Activated CD4-positive, alpha-beta T cell treated with anti-CD3 and anti-CD28 coated beads, Interleukin-10, Interleukin-2, amounts not matched to agents 100 ng/mL and 50 ng/mL, durations not matched to agents 16 hours and 8 hours (primary cell): ENCODE measurements at regions not wholly inside any gene's neighbourhood (a gene's known extent, or its start where the extent isn't known, plus 50 kb on each side); places are given as distances from the start of the nearest gene placed in this dataset.
"Not testable (repeated sequence)": the region's sequence is repeated elsewhere in the genome, so short reads cannot be mapped to it uniquely, and the experiment has no call there.

Source experiments
- DNase-seq: peaks from one replicate; pipeline ENCODE4 v3.0.0-alpha.2; 2020

DNA sequence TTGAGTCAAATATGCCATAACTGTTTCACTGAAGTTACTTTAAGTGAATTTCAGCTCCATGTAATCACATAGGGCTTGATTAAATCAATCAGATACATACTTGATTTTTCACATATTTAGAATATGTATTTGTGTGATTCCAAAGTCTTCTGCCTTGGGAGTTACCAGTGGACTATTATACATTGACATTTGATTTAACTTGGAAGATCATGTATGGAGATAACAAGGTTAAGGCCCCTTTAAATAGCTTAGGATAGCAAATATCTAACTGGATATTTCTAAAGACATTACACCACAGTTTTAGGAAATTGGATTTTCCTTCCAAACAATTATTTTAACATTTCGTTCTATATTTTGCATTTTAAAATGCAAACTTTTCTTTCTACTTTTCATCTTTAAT lies 405.0 kb downstream of the RAP2B start:
- no peak for DNase-seq

DNA sequence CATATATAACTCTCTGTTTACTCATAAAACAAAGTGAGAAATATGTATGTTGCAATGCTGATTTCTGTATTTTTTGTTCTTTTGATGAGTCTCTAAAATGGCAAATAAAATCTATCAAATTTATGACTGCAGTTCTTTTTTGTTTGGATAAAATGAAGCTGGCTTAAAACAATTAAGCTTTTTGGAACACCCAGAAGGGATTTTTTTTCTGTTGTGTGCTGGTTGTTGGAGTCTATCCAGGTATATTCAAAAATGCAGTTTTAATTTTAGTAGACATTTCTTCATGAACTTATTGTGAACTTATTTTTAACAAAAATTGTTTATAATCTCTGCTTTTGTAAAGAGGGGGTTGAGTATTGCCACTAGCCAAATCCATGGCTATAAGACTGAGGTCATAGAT lies 405.5 kb downstream of the RAP2B start:
- DNase-seq = no peak

DNA sequence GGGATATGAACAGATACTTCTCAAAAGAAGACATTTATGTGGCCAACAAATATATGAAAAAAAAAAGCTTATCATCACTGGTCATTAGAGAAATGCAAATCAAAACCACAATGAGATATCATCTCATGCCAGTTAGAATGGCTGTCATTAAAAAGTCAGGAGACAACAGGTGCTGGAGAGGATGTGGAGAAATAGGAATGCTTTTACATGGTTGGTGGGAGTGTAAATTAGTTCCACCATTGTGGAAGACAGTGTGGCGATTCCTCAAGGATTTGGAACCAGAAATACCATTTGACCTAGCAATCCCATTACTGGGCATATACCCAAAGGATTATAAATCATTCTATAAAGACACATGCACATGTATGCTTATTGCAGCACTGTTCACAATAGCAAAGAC lies 408.5 kb downstream of the RAP2B start:
- not testable (repeated sequence) for DNase-seq

DNA sequence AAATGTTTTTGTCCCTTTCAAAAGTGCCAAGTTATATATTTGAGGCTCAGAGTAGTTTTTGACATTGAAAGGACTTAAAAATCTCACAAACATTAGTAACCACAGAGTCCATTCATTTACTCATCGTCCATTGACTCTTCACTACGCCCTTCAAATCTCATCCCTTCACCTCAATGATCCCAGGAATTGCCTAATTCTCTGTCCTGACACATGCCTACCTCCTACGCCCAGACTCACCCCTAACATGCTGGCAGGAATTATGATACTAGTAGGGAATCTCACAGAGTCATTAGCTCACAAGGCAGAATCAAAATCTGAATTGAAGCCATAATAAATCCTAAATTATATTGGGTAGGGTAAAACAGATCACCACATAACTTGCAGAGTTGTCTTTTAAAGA lies 410.1 kb downstream of the RAP2B start:
- no peak for DNase-seq

DNA sequence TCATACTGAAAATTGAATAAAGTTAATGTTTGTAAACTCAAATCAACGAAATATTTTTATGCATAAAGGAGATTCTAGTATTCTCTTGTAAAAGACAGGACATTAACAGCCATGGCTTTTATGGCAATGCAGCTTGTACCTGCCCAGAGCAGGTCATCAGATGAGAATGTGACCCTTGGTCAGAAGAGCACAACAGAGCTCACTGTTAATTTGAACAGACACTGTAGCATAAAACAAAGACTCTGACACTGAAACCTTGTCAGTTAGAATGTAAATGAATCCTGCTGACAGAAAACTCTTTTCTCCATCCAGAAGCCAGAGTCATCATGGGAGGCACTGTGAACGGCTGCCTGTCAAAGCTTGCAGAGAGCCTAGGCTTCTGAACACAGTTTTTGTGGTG lies 410.6 kb downstream of the RAP2B start:
- no peak for DNase-seq

DNA sequence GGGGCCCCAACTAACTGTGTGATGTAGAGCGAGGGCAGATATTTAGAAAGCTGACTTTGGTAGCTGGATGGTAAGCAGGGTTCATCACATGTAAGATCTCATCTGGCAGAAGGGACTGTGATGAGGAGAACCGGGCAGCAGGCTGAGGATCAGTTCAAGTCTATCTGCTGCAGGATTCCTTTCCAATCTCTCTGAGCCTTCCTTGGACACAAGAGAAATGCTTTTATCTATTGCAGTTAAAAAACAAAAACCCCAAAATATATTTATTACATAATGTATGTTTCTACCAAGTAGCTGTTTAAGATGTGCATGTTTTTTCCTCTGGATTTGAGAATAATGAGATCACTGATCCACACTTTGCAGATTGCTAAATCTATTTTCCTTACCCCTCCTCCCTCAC lies 411.5 kb downstream of the RAP2B start:
- DNase-seq = no peak

DNA sequence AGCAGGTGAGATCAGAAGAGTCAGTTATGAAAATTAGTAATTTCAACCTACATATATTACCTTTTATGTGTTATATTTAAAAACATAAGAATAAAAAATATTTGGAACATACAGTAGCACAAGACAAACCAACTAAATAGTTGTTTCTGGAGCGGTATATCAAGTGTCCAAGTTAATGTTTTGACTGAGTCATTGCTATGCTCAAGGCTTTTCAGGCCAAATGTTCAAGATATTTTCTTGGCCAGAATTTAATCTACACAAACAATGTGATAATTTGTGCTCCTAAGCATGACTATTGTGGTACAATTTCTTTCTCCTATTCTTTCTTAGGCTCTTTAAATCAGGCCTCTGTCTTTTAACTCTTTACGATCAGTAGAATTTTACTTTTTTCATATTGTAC lies 412.4 kb downstream of the RAP2B start:
- DNase-seq = no peak

DNA sequence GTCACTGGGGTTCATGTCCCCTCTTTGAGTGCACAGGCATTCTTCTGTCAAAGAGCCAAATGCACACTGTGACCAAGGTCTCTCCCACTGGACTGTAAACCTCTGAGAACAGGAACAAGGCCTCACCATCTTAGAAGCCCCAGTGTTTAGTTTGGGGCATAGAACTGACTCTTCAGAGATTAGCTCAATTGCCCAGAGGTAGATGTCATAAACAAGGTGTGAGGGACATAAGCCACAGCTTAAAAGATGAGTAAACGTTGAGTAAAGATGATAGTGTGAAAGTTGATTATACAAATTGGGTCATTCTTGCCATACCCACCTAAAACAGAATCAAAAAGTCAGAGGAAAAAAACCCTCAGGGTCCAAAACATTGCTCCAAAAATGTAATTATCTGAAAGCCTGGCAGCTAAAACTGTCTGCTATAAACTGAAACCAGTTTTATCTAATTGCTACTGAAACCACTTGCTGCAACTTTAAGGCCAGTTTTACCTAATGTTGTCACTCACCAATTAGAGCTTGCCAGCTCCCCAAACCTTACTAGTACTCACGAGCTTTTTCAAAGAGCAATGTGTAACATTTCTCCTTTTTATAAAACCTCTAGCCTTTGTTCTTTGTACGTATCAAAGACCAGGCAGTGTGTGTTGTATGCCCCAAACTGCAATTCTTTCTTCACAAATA lies 415.2 kb downstream of the RAP2B start:
- peak; percentile 33 for DNase-seq

DNA sequence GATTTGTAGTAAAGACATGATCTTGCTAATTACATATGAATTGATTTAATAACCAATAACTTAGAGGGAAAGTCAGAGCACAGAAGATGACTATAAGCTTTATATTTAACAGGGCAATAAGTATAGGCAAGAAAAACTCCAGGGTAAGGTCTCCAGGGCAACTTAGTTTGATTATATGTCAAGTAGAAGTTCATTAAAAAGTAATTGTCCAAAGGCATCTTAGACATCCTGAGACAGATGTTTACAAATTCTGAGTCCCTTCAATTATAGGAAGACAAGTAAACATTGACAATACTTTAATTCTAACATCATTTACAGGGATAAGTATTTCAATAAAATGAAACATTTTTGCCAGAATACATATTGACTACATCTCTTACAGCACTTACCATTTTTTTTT lies 416.0 kb downstream of the RAP2B start:
- DNase-seq = no peak

DNA sequence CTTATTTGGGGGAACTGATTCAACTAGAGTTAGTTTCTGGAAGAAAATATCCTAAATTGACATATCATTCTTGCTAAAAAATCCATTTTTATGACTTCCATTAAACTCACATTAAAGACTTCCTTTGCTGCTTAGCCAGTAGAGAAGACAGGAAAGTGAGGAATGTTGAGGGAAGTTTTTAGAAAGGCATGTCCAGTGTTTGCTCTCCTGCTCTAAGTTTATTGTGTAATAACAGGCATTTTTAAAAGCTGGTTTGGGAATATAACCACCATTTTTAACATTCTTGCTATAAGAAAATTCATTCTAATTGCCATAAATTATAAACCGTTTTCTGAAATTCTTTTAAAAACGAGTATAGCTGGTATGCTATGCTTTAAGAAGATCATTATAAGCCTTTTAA lies 428.0 kb downstream of the RAP2B start:
- DNase-seq = no peak

DNA sequence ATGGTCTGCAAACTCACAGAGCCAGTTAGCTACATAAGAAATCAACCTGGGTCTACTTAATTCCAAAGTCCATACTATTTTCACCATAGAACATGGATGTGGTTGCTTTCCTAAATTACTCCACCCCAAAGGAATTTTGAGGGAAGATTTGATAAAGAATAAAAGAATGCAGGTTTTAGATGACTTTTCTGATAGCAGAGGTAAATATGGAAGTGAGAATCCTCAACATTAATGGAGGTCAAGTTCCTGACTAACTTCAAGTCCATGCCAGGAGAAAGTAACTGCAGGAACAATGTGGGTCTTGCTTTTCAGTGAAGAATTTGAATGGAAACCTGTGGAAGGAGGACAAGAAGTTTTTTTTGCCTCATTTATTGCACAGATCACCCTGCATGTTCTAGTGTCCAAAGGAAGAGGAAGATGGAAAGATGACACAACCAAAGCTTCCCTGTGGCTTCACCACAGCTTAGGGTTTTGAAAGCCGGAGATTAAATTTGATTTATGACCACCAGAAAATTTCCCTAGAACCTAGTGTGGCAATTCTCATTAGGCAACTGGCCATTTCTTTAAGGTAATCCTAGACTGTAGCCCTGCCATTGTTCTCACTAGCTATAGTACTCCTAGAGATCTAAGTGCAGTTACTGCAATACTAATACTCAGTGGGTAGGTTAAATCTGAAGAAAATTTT lies 429.7 kb downstream of the RAP2B start:
- no peak for DNase-seq

DNA sequence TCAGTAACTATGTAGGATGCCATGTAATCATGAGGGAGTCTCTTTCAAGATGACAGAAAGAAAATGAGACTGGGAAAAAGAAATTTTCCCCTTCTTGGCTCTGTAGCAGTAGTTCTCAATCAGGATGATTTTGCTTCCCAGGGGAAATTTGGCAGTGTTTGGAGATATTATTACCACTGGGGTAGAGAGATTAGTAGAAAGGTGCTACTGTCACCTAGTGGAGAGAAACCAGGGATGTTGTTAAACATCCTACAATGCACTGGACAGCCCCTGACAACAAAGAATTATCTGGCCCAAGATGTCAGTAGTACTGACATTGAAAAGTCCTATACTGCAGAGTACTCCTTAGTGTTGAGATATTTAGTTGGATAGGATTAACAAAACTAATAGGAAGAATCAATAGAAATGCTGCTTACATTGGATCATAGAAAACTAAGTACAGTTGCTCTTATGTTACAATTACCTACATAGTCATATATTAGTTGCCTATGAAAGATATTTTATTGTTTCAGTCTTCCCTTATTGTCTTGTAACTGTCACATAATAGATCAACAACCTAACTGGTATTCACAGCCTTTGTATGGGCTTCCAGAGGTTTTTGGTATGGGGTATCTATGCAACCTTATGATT lies 433.3 kb downstream of the RAP2B start:
- DNase-seq = peak; percentile 13

DNA sequence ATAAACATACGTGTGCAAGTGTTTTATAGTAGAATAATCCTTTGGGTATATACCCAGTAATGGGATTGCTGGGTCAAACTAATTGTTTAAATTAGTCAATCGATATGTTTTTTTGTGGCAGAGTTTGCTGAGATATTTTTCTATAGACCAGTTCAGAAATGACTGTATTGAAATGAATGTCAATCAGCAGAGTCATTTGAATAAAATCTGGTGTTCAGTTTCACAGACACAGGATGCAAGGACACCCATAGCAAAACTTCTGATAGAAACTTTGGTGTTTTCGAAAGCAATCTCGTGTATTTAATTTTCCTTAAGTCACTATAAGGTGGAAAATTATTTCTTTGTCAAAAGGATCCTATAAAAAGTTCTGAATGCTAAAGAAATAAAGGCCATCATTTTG lies 434.4 kb downstream of the RAP2B start:
- peak; percentile 69 for DNase-seq

DNA sequence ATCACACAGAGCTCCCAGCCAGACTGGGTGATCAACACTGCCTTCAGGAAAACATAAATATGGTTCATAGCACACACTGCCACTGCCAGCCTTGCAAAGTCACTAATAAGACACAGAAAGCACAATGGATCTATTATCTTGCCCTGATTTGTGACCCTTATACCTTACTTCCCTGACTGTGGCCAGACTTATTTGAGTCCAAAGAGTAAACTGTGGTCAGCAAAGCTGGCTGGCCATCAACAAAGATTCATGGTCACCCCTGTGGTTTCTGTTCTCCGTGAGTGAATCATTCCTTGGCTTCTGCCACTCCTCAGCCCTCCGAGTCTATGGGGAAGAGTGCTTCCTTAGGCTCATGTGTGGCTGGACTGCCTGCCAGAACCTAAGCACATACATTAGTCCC lies 437.7 kb downstream of the RAP2B start:
- DNase-seq = no peak

DNA sequence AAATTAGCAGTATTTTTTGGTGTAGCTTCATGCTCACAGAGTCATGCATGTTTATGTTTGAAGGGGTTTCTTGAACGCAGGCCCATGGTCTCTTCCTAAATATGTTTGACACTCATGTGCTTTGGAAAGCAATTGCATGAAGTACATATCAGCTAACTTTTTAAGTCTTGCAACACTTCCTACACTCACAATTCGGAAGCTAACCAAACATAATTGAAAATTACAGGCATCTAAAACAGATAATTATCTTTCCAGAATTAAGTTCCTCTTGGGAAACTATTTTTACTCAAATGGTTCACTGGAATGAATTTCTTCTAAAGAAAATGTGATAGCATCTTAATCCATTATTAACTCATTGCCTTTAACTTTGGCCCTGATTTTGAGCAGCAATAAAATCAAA lies 438.9 kb downstream of the RAP2B start:
- DNase-seq = no peak

DNA sequence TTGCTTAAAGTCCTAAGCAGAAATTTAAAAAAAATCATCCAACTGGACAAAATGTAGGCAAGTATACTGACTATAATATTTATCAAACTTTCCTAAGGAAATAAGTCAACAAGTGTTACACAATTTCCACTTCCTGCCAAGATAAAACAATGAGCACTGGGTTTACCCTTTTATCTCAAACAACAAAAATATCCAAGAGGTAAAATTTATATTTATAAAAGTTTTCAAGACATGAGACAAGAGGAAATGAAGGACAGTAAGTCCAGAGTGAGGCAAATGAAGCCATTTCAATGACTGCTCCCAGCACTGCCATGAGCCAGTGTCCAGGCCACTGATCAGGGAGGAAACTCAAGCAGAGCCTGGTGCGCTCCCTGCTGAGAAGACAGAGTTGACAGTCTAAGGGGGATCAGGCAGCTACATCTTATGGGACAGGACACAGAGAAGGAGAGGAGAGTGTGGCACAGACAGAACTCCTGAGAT lies 439.4 kb downstream of the RAP2B start:
- DNase-seq = no peak

DNA sequence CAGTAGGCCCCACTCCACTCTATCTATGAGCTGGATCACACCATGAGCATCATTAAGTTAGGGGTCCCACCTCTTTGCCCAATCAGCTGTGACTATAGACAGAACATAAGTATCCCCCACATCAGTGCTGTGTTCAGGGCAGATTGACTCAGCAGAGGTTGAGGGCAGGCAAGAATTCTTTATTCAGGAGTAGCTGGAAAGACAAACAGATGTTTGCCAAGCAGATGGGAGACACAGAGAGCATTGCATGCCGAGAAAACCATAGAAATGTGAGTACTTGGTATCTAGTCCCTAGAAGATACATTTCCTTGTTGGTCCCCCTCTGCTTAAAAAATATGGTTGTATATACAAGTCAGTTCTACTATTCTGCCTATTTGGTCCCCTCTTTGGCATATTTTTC lies 440.8 kb downstream of the RAP2B start:
- no peak for DNase-seq

DNA sequence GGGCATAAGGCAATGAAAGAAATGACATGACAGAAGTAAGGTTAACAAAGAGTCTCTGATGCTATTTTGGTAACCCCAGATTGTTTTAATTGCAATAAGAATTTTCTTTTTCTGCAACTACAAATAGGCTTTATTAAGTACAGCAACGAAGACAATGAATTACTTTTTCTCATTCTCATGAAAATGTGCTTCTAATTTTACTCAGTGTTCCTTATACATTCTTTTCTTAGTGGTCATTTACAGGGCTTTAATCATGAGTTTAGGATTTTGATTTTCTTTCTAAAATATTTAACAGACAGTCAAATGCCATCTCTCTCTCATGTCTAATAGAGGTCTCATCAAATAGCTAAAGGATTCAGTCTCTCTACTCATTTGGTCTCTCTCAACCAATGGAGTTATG lies 452.1 kb downstream of the RAP2B start:
- no peak for DNase-seq

DNA sequence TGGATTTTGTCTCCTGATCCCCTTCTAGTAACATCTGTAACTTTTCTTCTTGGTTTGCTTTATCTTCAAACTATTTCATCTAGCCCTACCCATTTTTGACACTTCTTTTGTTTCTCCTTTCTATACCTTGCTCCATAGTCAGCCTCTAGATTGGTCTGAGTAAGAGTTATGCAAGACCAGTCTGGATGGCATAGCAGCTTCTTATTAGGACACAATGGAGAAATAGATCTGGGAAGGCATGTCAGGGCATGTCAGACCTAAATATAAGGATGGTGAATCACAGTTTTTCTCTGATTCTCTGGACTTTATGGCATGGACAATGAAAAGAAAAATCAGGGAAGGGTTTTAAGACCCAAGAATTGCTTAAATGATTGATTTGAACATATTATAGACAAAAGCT lies 452.5 kb downstream of the RAP2B start:
- DNase-seq = no peak

DNA sequence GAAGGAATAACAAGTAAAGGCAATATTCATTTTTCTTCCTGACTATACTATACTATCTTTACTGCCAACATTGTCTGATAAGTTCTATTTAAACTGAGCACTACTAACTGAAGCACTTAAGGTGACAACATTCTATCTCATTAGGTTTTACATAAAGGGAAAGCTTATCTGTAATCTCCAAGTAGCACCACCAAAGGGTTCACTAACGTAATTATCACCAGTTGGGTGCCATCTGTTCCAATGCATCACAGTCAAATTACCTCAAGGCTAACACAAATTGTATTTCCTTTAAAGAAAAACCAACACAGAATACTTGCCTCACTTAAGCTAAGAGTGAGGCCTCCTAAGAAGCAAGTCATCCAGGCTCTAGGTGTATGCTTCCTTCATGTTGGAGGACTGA lies 453.8 kb downstream of the RAP2B start:
- no peak for DNase-seq

DNA sequence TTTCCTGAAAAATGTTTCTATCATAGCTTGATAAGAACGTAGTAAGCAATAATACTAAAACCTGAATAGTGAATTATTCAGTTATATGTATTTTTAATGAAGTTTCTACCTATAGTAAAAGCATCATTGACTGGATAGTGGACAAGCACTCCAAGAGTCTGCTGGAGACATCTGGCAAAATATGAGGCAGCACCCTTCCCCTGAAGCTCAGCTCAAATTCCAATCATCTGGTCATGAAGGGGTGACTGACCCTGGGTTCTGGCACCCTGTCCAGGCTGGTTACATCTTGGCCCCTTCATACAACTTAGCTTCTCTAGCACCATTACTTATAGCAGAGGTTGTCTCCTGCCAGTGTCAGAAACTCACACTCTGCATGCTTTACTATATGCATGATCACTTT lies 455.4 kb downstream of the RAP2B start:
- no peak for DNase-seq

DNA sequence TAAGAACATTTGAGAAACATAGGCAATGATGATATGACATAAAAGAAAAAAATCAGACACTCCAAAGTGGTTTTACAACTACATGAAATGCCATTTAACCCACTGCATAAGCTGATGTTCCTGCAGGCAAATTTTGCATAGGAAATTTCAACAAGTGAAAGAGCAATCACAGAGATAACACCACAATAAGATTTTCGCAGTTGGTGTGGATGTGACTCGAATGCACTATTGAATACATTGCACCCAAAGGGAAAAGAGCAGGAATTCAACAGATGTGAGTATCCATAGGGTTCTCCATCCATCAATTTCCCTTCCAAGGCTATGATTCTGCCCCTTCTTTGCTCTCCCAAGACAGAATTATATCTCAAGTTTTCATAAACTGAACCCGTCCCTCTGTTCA lies 456.1 kb downstream of the RAP2B start:
- DNase-seq = no peak

DNA sequence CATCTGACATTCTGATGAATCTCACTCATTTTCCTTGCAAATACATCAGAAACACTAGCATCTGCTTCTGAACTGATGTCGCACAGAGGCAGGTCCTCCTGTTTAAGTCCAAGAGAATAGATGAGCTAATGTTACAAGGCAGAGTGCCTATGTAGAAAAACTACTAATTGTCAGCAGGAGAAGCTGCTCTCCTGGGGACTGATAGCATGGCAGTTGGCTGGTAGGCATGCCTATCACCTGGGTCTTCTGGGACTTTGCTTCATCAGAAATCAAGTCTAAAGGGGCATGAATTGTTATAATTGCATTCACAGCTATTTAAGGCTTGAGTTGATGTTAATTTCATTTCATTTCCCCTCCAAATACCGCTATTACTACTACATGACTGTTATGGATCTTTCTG lies 457.2 kb downstream of the RAP2B start:
- DNase-seq = no peak

DNA sequence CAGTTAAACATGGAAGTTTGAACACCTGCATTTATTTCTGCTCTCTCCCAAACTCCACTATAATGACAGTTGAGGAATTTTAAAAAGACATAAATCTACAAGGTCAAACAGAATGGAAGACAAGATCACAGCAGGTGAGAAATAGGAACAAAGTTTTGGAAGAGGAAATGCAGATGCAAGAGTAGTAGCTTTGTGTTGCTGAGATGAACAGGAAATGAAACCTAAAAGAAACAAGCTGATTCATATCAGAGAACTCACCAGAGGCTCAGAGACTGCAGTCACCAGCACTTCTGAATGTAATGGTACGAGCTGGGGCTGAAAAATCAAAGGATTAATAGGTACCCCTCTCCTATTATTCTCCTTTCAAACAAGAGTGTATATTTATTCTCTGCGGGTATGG lies 459.9 kb downstream of the RAP2B start:
- peak; percentile 81 for DNase-seq

DNA sequence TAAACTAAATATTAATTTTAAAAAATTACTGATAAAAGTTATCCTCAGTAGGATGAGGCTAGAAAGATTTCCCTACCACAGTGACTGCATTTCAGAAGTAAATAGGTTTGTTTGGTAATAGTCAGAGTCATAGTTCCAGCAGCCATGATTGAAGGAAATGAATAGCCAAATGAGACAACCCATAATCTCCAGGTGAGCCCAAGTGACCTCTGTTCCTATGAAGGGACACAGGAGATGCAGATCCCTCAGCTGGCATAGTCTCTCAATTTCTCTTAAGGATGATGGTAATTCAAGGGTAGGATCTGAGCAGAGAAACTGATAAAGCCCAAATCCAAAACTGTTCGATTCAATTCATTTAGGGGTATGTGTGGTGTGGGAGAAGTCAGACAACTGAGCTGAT lies 461.8 kb downstream of the RAP2B start:
- peak; percentile 50 for DNase-seq
